Keratinocyte (primary cell): ENCODE measurements at regions not wholly inside any gene's neighbourhood (a gene's known extent, or its start where the extent isn't known, plus 50 kb on each side); places are given as distances from the start of the nearest gene placed in this dataset.
"Not testable (repeated sequence)": the region's sequence is repeated elsewhere in the genome, so short reads cannot be mapped to it uniquely, and the experiment has no call there.

Source experiments
- CTCF ChIP-seq, 3 experiments: IDR thresholded peaks in 1 of 3; conservative IDR thresholded peaks in 1 of 3; optimal IDR thresholded peaks in 1 of 3; 2 replicates in 2 of 3; 3 replicates in 1 of 3; pipeline versions ENCODE3 to v1.5.1; 2011; ENCODE audit warnings: low read length in 3 of 3, mild to moderate bottlenecking in 3 of 3, moderate library complexity in 2 of 3, control low read depth in 1 of 3, inconsistent platforms in 1 of 3; ENCODE audit not compliant: insufficient read depth in 2 of 3; ENCODE audit errors: extremely low read depth in 1 of 3
- EZH2 ChIP-seq: IDR thresholded peaks from one replicate; pipeline ENCODE4 v1.6.1; 2012; ENCODE audit warnings: inconsistent platforms, mild to moderate bottlenecking, low read length, moderate library complexity

GRCh38 chr7:152961796-152962195, 202.2 kb downstream of the ACTR3B start:
- not testable (repeated sequence) for TF ChIP-seq CTCF (optimal IDR thresholded peaks at IDR 0.05 in 1 of 3, IDR thresholded peaks at IDR 0.05 in 1 of 3, conservative IDR thresholded peaks at IDR 0.05 in 1 of 3; ENCODE audit: extremely low read depth in 1 of 3, insufficient read depth in 2 of 3, low read length in 3 of 3); EZH2
